ENCODE measurements at regions not wholly inside any gene's neighbourhood (a gene's known extent, or its start where the extent isn't known, plus 50 kb on each side); places are given as distances from the start of the nearest gene placed in this dataset.

GRCh38 chr2:173463846-173464245, 109.2 kb downstream of the CDCA7 start:
- TF ChIP-seq CTCF (IDR thresholded peaks at IDR 0.05), result no peak
- TF ChIP-seq POLR2A (IDR thresholded peaks at IDR 0.05), result no peak
